HG03520 (cell line): ENCODE measurements at regions not wholly inside any gene's neighbourhood (a gene's known extent, or its start where the extent isn't known, plus 50 kb on each side); places are given as distances from the start of the nearest gene placed in this dataset.

Source experiments
- ATAC-seq: cut with Tn5 transposase; IDR thresholded peaks from one replicate; pipeline ENCODE4 v1.9.1; 2021; ENCODE audit warnings: mild to moderate bottlenecking, moderate library complexity; ENCODE audit not compliant: unreplicated experiment

DNA sequence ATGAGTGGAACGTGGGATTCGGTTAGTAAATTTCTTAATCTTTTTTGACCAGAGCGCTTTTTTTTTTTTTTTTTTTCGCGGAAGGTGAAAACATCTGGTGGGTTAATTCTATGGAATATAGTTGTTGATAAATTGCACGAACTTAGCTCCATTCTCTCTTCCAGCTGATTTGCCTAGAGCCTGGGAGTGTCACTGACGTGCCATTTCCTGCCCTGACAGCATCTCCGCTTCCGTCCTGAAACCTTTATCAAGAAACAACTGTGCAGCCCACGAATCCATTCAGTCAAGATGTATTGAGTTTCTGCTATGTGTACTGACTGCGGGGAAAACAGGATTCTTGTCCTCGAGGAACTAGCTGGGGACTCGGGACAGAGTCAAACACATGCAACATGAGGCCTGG lies 59.5 kb upstream of the TGM3 start:
- no peak for ATAC-seq

DNA sequence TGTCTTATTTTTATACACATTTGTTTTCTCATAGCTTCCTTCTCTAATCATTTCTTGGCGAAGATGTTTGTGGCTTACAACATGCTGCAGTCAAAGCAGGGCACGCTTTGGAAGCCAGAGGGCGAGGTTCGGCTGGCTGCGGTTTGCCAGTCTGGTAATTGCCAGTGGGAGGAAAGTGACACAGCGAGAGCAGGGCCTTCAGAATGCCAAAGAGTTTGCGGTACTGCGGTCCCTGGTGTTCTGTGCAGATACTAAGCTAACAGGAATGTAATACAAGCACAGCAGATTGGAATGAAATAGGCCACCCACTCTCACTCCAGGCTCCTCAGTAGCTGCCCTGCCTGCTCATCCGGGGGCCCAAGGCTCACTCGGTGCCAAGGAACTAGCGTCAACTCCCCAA lies 58.7 kb upstream of the TGM3 start:
- ATAC-seq: no peak

DNA sequence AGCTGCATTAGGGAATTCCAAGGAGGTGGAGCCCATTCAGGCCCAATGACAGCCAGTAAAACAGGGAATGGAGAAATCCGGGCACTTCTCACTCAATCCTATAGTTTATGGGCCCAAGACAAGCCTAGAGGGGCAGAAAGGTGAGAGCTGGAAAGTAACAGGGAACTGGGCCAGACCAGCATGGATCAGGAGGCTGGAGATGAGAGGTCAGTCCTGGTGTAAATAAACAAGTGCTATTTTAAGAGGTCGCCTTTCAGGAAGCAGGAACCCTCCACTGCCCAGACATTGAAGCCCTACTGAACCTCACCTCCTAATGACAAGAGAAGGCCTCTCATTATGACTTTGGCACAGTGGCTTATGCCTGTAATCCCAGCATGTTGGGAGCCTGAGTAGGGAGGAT lies 57.2 kb upstream of the TGM3 start:
- ATAC-seq: no peak

DNA sequence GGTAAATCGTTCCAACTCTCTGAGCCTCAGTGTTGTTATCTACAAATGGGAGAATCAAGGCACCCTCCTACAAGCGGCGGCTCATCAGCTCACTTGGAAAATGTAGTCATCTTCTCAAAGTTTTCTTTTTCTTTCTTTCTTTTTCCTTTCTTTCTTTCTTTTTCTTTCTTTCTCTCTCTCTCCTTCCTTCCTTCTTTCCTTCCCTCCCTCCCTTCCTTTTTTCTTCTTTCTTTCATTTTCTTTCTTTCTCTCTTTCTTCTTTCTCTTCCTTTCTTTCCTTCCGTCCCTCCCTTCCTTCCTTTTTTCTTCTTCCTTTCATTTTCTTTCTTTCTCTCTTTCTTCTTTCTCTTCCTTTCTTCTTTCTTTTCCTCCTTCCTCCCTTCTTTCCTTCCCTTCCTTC lies 55.0 kb upstream of the TGM3 start:
- no peak for ATAC-seq

DNA sequence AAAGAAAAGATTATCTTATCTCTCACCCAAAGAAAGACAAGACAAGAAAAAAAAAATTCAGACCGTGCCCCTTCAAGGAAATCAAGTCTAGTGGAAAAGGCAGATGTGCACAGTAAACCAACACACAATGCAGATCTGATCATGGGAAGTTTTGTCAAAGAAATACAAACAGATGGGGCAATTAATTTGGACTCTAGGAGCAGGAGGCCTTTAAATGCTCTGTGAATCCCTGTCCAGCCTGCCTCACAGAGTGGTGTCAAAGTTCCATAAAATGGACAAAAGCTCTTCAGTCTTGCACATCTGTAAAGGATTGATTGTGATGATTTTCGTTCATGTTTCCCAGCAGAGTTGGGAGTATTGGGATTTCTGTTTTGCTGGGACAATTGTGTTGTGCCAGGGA lies 53.1 kb upstream of the TGM3 start:
- ATAC-seq: no peak

DNA sequence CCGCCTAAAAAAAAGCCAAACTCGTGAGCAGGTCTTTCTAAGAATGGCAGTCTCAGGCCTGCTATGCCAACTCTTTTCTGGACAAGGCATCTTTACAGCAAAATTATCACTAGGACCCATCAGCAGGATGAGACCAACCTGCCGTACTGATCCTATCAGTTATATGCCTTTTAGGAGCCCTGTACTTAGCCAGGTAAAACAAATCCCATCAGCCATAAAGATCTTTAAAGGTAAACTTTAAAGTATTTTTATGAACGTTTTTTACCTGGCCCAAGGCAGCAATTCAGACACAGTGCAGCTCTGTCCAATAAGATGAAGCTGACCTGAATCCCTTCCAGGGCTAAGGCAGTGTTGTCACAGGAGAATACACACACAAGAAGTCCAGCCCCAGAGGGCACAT lies 51.3 kb upstream of the TGM3 start:
- ATAC-seq: no peak

DNA sequence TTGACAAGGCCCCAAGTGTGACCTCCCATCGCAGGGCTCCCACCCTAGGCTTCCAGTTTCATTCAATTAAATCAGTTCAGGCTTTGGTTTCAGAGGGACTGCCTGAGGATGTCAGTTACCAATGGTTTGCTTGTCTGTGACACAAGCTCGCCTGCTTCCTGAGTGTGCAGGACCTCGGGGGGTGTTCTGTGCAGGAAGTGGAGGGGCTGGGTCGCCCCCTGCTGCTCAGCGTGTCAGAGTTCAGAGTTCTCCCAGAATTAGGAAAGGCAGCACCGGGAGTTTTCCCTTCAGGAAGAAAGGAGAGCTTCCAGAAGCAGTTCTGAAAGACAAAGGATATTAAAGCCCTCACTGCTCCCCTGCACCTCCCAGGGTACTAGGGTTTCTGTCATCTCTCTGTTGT lies 50.8 kb upstream of the TGM3 start:
- no peak for ATAC-seq

DNA sequence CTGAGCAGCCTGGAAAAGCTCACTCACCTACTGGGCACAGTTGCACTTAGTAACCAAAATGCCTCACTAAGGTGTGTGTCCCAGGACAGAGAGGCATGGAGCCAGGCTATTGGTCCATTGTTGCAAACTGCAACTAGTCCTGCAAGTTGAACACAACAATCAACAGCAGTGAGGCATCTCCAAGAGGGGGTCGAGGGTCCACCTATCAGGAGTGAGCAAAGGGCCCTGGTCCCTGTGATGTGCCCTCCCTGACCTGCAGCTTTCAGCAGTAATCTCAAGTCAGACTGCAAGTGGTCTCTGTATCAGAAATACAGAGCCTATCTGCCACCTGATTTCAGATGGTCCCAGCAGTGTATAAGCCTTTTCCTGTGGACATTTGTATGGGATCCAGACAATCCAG lies 50.2 kb upstream of the TGM3 start:
- ATAC-seq: no peak
